Ishikawa (cell line): ENCODE measurements at regions not wholly inside any gene's neighbourhood (a gene's known extent, or its start where the extent isn't known, plus 50 kb on each side); places are given as distances from the start of the nearest gene placed in this dataset.

Experiments used
- EGR1 ChIP-seq: IDR thresholded peaks from 2 replicates; pipeline ENCODE4 v1.6.1; 2012
- NFIC ChIP-seq: IDR thresholded peaks from 2 replicates; pipeline ENCODE4 v1.6.1; 2012

- TF ChIP-seq NFIC: no peak
- no peak for TF ChIP-seq EGR1
Observed at GRCh38 chr5:8188874-8189565, 320.1 kb downstream of the MTRR start.
